ENCODE measurements at regions not wholly inside any gene's neighbourhood (a gene's known extent, or its start where the extent isn't known, plus 50 kb on each side); places are given as distances from the start of the nearest gene placed in this dataset.

GRCh38 chrX:65883556-65883955 is 156.3 kb downstream of the VSIG4 start:
- TF ChIP-seq TEAD4 (CRISPR knock-in tag; IDR thresholded peaks at IDR 0.05) (no peak), ELF4 (CRISPR knock-in tag; IDR thresholded peaks at IDR 0.05; ENCODE audit: low read depth) (no peak), CTCF (IDR thresholded peaks at IDR 0.05) (no peak), ZSCAN18 (CRISPR knock-in tag; IDR thresholded peaks at IDR 0.05) (no peak), JUN (CRISPR knock-in tag; IDR thresholded peaks at IDR 0.05) (no peak)
